PC-9 (cell line): ENCODE measurements at regions not wholly inside any gene's neighbourhood (a gene's known extent, or its start where the extent isn't known, plus 50 kb on each side); places are given as distances from the start of the nearest gene placed in this dataset.

Experiments used
- EZH2 ChIP-seq: fragments of 200-600 bp; sonication (generic); IDR thresholded peaks from 2 replicates; pipeline ENCODE4 v1.8.0; 2017; ENCODE audit warnings: antibody characterized with exemption, low read depth
- TF ChIP-seq, protein P1 (sequence below): fragments of 200-600 bp; sonication (generic); conservative IDR thresholded peaks from 2 replicates; pipeline ENCODE4 v1.6.1; 2017; ENCODE audit warnings: mixed run types, antibody characterized with exemption, mild to moderate bottlenecking, moderate library complexity

DNA sequence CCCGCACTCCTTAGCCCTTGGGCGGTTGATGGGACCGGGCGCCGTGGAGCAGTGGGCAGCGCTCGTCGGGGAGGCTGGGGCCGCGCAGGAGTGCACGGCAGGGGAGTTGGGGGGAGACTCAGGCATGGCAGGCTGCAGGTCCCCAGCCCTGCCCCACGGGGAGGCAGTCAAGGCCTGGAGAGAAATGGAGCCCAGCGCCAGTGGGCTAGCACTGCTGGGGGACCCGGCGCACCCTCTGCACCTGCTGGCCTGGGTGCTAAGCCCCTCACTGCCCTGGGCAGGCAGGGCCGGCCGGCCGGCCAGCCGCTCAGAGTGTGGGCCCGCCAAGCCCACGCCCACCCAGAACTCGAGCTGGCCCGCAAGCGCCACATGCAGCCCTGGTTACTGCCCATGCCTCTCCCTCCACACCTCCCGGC, 147.2 kb upstream of the PITRM1 start:
- TF ChIP-seq, protein P1, sequence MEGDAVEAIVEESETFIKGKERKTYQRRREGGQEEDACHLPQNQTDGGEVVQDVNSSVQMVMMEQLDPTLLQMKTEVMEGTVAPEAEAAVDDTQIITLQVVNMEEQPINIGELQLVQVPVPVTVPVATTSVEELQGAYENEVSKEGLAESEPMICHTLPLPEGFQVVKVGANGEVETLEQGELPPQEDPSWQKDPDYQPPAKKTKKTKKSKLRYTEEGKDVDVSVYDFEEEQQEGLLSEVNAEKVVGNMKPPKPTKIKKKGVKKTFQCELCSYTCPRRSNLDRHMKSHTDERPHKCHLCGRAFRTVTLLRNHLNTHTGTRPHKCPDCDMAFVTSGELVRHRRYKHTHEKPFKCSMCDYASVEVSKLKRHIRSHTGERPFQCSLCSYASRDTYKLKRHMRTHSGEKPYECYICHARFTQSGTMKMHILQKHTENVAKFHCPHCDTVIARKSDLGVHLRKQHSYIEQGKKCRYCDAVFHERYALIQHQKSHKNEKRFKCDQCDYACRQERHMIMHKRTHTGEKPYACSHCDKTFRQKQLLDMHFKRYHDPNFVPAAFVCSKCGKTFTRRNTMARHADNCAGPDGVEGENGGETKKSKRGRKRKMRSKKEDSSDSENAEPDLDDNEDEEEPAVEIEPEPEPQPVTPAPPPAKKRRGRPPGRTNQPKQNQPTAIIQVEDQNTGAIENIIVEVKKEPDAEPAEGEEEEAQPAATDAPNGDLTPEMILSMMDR, result no peak
- no peak for TF ChIP-seq EZH2
